GM19467 (cell line): ENCODE measurements at regions not wholly inside any gene's neighbourhood (a gene's known extent, or its start where the extent isn't known, plus 50 kb on each side); places are given as distances from the start of the nearest gene placed in this dataset.

Source experiments
- ATAC-seq: cut with Tn5 transposase; IDR thresholded peaks from one replicate; pipeline ENCODE4 v1.9.1; 2021; ENCODE audit warnings: mild to moderate bottlenecking, moderate library complexity; ENCODE audit not compliant: unreplicated experiment

DNA sequence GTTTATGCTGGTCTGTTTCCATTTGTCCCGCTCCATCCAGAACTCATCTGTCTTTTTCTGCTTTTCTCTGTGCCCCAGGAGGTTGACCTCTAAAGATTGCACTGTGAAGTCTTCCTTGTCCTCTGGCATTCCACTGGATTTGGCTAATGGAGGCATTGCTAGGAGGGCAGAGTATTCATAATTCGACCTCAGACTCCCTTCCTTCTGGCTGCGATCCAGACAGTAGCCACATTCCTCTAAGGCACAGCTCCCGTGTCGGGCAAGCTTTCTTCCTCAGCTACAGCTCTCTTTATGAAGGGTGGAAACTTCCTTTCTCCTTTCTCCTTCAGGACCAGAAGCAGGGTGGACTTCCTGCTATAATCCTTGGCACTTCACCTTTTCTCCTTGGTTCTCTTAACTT lies 175.9 kb downstream of the BAMBI start:
- no peak for ATAC-seq

DNA sequence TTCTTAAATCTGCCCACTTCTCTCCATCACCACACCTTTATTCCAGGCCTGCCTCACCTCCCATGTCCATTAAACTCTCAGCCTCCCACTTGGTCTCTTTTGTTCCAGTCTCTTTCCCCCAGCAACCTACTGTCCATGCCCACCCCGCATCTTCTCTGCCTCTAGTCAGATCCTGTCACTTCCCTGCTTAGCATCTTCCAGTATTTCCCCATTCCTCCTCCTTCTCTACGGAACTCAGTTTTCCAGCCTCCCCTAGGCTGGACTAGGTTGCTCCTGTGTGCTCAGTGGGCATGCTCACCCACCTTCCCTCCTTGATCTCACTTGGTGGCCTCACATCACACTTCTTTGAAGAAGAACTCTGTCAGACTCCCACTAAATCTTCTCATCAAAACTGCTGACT lies 179.8 kb downstream of the BAMBI start:
- ATAC-seq, result no peak

DNA sequence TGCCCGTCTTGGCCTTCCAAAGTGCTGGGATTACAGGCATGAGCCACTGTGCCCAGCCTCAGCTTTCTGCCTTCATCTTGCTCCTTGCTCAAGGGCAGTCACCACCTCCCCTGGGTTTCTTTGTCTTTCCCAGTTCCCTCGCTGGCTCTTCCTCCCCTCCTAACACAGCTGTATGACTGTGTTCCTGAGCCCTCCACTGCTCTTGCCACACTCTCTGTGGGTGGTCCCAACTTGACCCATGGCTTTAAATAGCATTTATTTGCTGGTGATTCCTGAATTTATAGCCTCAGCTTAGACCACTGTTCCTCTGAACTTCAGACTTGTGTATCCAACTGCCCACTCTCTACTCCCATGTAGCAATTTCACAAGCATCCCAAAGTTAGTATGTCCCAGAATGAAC lies 181.3 kb downstream of the BAMBI start:
- no peak for ATAC-seq

DNA sequence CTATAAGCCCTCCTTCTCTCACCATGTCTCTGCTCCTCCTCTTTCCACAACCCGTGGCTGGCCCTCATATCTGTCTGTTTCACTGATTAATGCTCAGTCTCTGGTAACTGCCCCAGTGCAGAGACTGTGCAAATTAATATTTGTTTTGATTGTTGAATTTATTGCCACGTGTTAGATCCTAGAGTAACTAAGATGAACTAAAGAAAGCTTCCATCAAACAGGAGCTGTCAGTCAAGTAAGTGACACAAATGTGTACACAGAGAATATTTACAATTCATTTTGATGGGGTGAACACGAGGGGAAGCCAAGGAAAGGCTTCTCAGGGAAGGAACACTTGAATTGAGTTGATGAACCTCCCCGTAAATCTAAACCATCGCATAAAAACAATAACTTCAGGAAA lies 182.5 kb downstream of the BAMBI start:
- ATAC-seq, result no peak

DNA sequence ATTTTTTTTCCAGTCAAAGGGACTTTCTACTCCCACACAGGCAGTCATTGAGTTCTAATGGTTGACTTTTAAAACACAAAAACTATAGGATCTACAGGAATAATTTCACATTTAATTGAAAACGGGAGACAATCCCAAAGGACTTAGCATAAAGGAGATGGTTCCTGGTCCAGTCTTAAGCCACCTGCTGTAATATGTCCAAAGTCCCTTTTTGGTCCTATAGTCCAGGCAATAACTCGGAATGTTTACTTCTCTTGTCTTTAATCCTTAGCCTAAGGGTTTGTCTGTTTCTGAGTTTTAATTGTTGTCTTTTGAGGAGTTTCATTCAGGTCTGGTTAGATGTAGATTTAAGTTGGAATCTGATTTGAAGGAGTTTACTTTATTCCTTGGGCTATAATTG lies 184.9 kb downstream of the BAMBI start:
- no peak for ATAC-seq

DNA sequence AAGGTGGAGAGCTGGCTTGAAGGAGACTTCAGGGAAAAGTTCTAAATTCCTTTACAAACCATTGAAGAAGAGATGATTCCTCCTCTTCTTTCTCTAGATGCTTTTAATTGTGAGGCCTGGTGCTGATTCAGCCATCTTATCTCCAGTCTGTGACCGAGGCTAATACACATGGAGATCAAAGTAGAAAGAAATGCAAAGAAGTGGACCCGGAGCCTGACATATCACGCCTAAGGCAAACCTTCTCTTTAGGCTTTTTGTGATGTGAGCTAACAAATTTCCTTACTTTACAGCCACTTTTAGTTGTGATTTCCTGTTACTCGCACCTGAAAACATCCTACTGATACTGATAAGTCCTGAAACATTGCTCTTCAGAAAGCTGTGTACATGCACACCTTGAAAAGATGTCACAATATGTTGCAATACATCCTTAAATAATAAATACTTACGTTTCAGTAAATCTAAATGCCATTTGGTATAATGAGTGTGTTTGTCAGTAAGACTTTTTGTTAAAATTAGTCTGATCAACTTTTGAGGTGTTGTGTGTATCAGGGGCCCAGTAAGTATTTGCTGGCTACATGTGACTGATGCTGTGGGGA lies 192.4 kb downstream of the BAMBI start:
- ATAC-seq, result no peak

DNA sequence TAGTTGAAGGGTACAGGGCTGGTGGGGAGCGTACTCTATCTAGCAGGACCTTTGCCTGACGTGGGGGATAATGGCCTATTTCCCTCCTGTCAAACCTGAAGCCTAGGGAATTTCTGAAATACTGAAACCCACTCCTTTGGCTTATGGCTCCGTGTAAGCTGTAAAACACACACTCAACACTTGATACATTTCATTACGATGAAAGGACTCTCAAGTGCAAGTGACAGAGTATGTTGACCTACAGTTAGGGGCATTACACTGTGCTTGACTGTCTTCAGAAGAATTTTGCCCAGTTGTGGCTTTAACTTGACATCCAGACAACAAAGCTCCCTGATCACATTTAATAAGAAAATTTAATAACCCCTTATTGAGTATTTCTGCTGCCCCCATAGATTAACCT lies 194.3 kb downstream of the BAMBI start:
- ATAC-seq, result no peak

DNA sequence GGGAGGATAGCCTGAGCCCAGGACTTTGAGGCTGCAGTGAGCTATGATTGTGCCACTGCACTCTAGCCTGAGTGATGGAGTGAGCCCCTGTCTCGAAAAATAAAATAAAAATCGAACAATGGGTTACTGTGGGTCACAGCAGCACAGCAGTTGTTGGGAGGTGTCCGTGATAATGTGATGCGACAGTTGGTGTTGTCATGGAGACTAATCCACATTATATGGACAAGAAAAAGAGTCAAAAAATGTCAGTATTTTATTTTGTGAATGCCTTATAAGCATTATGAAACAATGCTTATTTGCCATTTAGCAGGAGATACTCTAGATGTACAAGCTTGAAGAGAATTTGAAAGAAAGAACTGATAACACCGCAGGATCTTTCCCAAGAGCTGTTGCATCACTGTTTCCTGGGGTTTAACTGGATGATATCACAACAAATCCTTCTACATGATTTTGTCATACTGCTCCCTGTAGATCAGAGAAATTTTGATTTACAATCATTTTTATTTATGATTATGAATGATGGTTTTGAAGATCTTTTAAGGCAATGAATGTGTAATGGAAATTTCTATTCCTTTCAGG lies 195.4 kb downstream of the BAMBI start:
- ATAC-seq, result no peak

DNA sequence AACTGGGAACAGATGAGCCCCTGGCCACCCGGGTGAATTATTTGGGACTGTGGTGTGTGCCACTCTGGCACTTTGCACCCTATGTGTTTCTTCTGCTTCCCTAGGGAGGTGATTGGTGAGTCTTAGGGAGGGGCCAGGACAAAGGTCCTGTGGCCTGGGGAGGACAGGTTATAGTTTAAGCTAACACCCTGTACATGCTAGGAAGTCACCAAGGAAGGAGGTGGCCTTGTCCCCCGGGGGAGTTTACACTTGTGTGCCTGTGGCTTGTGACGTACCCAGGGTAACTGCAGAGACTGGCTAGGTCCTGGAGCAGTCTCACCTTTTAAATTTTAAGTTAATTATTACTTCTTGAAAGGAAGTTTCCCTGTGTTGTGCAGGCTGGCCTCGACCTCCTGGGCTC lies 196.2 kb downstream of the BAMBI start:
- ATAC-seq, result no peak

DNA sequence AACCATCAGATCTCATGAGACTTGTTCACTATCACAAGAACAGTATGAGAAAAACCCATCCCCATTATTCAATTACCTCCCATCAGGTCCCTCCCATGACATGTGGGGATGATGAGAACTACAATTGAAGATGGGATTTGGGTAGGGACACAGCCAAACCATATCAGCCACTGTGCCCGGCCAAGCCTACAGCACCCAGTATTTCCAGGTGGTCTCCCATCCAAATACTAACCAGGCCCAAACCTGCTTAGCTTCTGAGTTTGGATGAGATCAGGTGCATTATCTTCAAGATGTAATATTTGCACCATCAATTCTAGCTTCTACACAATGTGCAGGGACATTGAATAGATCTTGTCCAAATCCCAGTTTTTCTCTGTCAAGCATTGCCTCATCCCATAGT lies 196.9 kb downstream of the BAMBI start:
- ATAC-seq, result no peak

DNA sequence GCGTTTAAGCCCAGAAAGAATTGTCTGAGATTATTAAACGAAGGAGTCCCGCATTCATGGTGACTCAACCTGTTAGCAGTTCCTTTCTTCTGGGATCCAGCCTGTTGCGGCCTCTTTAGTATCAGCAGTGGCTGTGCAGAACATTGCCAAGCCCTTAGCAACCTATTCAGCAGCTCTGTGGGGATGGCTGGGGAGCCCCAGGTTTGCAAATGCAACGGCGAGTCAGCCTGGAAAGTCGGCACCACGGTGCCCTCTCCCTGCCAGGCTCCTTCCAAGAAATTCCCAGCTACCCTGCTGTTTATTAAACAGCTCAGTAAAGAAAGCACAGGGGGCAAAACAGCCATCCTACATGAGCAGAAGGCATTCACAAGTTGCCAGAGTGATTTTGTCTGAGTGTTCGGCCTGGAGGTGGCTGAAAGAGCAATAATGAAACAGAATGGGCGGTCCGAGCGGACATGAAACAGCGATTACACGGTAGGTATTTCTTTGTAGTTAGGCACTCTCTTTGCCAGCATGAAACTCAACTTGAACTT lies 198.3 kb downstream of the BAMBI start:
- ATAC-seq, result no peak

DNA sequence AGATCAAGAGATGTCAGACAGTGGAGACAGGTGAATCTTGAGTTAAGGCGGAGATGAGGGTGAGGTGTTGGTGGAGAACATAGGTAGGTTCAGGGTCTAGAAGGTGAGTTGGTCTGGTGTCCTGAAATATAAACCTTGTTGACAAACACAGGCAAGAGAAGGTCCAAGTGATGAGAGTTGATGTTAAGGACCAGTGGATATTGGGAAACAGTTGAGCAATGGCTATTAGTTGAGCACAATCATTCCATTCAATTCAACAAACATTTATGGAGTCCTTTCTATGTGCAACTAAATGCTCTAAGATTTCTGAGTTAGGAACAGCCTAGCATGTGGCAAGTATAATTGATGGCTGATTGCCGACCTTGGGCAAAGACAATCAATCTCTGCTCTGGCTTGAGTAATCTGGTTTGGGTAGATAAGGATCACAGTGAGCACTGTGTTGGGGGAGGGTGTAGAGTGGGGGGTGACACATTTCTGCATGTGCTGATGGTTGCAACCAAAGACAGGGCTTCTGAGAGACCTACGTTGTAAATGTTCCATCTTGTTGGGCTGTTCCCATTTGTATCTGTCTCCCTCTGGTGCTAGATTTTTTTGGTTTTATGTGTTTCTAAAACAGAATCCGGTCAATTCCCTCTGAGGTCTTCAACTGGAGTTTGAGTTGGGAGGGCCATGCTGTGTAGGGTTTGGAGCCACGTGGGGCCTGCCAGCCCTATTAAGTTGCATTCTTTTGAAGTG lies 201.1 kb downstream of the BAMBI start:
- ATAC-seq, result no peak

DNA sequence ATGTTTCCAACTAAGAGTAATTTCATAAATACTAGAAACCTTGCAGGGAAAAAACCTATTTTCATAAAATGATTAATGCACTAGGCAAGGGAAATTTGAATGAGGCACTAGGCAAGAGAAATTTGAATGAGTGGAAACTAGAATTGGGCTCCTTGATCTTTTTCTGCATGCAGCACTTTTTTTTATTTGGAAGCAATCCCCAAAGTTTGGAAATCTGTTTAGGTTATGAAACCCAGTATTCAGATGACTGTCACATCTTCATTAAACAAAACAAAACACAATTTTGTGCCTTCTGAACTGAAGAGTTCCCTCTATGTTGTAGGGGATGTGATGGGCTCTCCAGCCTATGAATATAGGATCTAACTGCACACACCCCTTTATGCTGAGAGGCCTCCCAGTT lies 201.9 kb downstream of the BAMBI start:
- ATAC-seq, result no peak

DNA sequence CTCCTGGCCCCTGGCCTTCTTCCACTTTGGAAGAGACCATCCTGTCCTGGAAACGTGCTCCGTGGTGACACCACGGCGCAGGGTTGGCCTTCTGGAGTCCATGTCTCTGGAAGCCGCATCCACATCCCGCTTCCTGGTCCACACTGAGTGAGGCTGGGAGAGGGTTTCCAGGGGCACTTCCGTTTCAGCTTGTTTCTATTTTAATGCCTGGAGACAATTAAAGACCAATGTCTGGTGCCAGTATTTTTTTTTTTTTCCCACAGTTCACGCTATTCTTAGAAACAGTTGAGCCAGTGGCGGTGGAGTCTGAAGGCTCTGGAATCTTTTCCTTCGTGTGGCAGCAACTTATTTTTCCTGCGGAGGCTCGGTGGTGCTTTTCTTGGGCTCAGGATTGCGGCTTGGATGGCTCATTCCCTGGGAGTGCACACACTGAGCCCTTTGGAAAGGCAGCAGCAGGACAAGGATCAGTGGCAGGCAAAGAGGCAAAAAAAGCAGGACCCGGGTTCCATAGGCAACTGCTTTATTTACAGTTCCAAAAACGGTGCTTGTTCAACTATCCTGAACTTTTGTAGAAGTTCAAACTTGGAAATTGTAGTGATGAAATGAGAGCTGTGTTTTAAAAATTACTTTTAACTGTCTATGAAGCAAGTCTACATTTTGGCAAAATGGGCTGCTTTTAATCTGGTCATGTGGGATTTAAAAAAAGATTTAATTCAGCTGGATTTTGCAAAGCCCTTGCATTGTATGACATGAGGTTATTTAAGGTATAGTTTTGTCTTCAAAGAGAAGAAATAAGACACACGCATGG lies 202.8 kb downstream of the BAMBI start:
- no peak for ATAC-seq

DNA sequence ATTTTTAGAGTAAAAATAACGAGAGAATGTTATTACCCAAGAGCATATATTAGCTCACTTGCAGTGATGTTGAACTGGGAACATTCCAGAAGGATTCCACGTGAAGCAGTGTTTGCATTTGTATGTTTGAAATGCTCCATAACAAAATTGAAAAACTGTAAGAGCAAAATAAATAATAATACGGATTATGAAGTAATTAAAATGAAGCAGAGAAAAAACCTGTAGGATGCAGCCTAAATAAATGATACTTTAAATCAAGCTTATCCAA lies 203.3 kb downstream of the BAMBI start:
- ATAC-seq, result no peak

DNA sequence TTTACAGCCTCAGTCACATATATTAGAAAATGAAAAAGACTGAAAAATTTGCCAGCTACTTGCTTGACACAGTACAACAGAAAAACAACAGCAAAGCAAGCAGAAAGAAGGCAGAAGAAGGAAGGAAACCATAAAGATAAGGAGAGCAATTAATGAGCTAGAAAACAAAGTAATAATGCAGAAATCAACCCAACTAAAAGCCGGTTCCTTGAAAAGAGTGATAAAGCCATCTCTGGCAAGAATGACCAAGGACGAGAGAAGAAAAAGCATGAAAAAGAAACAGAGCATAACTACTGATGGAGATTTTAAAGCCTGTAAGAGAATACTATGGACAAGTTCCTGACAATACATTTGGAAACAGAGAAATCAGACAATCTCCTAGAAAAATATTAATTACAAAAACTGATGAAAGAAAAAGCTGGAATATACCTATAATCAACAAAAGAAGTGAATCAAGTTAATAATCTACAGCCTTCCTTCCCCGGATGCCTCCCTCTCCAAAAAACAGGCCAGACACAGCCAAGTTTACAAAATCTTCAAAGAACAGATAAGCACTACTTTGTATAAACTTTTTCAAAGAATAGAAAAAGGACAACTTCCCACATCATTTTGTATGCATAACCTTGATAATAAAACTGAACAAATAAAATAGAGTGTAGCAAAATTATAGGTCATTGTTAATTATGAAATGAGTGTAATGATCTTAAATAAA lies 204.0 kb downstream of the BAMBI start:
- ATAC-seq, result no peak

DNA sequence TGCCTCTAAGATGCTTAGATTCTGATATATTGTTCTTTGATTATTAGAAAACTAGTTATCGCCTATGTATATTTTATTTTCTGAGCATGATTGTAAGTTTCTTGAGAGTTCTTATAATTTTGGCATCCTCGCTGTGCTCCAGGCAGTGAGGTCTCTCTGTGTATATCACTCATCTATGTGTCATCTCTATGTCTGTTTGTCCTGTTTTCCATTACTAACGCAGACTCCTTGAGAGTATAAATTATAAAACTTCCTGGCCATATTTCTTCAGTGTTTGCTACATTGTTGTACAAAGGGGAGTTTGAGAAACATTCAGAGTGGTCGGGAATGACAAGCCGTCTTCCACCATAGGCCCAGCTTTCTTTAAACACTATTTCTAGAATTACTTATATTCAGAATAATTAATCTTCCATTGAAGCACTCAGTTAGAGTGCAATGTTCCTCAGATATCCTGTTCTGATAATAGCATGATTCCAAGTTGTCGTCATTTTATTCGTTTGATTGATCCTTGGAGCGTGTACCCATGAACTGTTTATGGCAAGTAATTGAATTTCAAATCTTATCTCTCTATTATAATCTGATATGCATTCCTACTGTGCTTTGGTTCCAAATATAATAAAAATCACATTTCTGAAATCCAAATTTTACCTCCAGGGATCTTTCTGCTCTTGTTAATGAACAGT lies 206.6 kb downstream of the BAMBI start:
- ATAC-seq, result no peak

DNA sequence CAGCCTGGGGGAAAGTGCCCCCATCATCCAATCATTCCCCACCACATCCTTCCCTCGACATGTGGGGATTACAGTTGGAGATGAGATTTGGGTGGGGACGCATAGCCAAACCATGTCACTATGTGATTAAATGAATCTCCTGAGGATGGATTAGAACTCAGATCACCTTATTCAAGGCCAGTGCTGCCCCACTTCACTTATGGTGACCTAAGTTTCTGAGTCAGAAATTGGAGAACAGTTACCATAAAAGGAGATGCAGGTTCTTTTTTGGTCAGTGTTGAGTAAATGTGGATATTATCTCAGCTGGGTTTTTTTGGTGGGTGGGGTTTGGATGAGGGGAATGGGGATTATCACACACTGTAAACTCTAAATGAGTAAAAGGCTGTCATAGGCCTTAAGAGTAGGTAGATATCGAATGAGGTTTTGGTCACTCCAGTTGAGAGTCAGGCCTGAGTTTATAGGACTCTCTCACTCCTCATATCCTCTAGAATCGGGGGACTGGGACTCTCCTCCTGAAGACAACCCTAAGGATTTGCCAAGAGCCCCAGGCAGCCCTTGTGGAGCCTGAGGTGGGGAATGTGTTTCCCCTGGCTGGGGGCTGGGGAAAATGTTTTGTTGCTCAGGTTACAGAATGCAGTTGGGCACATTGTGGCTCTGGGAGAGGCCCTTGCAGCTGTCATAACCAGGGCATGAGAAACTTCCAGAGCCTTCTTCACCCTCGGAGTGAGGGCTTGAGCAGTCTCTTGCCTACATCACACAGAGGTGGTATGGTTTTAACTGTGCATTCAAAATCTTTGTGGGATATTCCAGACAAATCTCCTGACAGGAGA lies 213.0 kb downstream of the BAMBI start:
- no peak for ATAC-seq

DNA sequence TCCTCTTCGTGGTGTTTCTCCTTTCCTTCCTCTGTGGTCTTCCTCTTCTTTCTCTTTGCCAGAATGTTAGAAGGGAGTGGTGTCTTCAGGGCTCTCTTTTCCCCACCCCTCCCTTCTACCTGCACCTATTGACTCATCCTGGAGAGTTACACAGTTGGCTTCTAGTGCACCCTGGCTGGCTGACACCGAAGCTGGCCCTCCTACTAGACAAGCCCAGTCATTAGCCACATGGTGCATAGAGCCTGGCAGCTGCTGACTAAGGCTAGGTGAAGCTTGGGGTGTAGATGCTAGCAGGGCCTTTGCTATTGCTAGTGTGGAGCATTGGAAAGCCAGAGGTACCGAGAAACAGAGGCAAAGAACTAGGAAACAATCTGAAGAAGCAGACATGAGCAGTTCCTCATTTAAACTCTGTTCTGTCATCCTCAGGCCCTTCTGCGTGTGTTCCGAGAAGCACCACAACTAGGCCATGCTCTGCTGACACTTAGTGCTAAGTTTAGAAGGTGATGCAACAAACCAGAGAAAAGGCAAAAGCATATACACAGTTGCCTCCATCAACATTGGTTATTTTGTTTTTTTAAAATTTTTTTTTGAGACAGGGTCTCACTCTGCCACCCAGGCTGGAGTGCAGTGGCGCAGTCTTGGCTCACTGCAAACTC lies 213.9 kb downstream of the BAMBI start:
- no peak for ATAC-seq
